PFSK-1 (cell line): ENCODE measurements at regions not wholly inside any gene's neighbourhood (a gene's known extent, or its start where the extent isn't known, plus 50 kb on each side); places are given as distances from the start of the nearest gene placed in this dataset.

Experiments used
- FOXP2 ChIP-seq: optimal IDR thresholded peaks from 2 replicates; pipeline ENCODE3; 2011; ENCODE audit warnings: borderline replicate concordance, control low read depth, inconsistent platforms; ENCODE audit not compliant: insufficient read depth; ENCODE audit errors: extremely low read length, extremely low read depth
- POLR2AphosphoS5 ChIP-seq: IDR thresholded peaks from 2 replicates; pipeline ENCODE4 v1.6.1; 2012; ENCODE audit warnings: low read depth, mild to moderate bottlenecking, control low read depth, low read length, moderate library complexity
- SIN3A ChIP-seq: IDR thresholded peaks from 2 replicates; pipeline ENCODE4 v1.6.1; 2012; ENCODE audit warnings: mild to moderate bottlenecking, low read length, moderate library complexity, borderline replicate concordance; ENCODE audit not compliant: insufficient read depth
- TAF1 ChIP-seq: IDR thresholded peaks from 2 replicates; pipeline ENCODE4 v1.6.1; 2012; ENCODE audit warnings: low read length, control low read depth, borderline replicate concordance; ENCODE audit not compliant: insufficient read depth
- TF ChIP-seq, protein P1 (sequence below), 2 experiments: IDR thresholded peaks; 2 replicates each; pipeline versions ENCODE4 v1.6.1 to v1.8.0; 2011 to 2012; ENCODE audit warnings: low read depth in 2 of 2, low read length in 2 of 2, control low read depth in 1 of 2, inconsistent platforms in 1 of 2, mild to moderate bottlenecking in 1 of 2, moderate library complexity in 1 of 2; ENCODE audit not compliant: insufficient read depth in 1 of 2

DNA sequence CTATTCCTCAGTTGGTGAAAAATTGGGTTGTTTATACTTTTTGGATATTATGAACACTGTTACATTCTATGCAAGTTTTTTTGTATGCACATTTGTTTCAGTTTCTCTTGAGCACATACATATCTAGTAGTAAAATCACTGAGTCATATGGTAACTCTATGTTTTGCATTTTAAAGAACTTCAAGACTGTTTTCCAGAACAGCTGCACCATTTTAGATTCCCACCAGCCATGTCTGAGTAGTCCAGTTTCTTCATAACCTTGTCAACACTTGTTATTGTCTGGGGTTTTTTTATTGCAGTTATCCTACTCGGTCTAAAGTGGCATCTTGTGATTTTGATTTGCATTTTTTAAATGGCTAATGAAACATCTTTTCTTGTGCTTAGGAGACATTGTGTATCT is 100.3 kb upstream of the OTOS start:
- no peak for TF ChIP-seq FOXP2
- TF ChIP-seq SIN3A, result no peak
- TF ChIP-seq, protein P1, sequence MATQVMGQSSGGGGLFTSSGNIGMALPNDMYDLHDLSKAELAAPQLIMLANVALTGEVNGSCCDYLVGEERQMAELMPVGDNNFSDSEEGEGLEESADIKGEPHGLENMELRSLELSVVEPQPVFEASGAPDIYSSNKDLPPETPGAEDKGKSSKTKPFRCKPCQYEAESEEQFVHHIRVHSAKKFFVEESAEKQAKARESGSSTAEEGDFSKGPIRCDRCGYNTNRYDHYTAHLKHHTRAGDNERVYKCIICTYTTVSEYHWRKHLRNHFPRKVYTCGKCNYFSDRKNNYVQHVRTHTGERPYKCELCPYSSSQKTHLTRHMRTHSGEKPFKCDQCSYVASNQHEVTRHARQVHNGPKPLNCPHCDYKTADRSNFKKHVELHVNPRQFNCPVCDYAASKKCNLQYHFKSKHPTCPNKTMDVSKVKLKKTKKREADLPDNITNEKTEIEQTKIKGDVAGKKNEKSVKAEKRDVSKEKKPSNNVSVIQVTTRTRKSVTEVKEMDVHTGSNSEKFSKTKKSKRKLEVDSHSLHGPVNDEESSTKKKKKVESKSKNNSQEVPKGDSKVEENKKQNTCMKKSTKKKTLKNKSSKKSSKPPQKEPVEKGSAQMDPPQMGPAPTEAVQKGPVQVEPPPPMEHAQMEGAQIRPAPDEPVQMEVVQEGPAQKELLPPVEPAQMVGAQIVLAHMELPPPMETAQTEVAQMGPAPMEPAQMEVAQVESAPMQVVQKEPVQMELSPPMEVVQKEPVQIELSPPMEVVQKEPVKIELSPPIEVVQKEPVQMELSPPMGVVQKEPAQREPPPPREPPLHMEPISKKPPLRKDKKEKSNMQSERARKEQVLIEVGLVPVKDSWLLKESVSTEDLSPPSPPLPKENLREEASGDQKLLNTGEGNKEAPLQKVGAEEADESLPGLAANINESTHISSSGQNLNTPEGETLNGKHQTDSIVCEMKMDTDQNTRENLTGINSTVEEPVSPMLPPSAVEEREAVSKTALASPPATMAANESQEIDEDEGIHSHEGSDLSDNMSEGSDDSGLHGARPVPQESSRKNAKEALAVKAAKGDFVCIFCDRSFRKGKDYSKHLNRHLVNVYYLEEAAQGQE (IDR thresholded peaks at IDR 0.05; ENCODE audit: insufficient read depth in 1 of 2, low read depth in 2 of 2, low read length in 2 of 2), result no peak
- no peak for TF ChIP-seq TAF1
- TF ChIP-seq POLR2AphosphoS5, result no peak

DNA sequence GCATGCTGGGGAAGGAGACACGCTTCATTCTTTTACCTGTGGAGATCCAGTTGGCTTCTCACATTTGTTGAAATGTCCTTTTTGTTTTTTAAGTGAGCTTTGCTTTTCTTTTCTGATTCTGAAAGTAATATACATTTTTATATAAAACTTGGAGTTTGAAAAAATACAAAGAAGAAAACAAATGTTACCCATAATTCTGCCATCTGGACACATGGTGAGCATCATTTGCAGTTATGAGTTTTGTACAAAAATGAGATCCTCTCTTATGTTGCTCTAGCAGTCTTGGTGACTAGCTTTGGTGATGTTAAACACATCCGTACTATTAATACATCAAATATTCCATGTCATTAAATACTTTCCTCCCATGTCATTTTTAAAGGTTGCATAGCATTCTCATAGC is 101.1 kb upstream of the OTOS start:
- TF ChIP-seq SIN3A (no peak), TAF1 (no peak), POLR2AphosphoS5 (no peak), FOXP2 (no peak)
- TF ChIP-seq, protein P1 (IDR thresholded peaks at IDR 0.05; ENCODE audit: insufficient read depth in 1 of 2, low read depth in 2 of 2, low read length in 2 of 2), result no peak

DNA sequence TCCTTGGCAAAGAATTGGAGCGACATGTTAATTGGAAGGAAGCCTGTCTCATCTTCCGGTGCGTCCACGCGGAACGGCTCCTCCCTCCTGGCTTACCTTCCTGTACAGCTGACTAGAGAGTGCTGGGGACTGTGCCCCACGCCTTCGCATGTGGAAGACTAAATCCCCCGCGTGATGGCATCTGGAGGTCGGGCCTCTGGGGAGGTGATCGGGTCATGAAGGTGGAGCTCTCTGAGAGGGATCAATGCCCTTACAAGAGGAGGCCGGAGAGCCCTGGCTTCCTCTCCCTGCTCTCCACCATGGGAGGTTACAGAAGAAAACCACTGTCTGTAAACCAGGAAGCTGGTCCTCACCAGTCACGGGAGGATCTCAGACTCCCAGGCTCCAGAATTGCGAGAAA is 104.1 kb upstream of the OTOS start:
- TF ChIP-seq TAF1 (no peak), FOXP2 (no peak), POLR2AphosphoS5 (no peak), SIN3A (no peak)
- TF ChIP-seq, protein P1 (IDR thresholded peaks at IDR 0.05; ENCODE audit: insufficient read depth in 1 of 2, low read depth in 2 of 2, low read length in 2 of 2), result no peak

DNA sequence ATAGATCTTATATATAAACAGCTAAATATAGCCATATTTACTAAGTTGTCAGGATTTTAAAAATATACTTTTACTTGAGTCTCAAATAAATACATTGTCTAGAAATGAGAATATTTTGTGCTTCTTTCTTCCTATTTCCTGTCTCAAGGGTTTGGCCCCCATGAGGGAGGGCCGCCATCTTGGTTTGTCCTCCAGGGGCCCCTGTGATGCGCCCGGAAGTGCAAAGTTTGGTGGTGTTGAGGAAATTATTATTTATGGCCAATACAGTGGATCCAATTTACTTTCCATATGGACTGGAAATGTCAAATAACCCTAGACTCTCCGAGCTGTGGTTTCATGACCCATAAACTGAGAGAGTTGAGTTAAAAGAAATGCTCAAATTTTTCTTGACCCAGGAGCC is 104.7 kb upstream of the OTOS start:
- TF ChIP-seq, protein P1 (IDR thresholded peaks at IDR 0.05; ENCODE audit: insufficient read depth in 1 of 2, low read depth in 2 of 2, low read length in 2 of 2), result no peak
- TF ChIP-seq FOXP2 (no peak), TAF1 (no peak), POLR2AphosphoS5 (no peak), SIN3A (no peak)

DNA sequence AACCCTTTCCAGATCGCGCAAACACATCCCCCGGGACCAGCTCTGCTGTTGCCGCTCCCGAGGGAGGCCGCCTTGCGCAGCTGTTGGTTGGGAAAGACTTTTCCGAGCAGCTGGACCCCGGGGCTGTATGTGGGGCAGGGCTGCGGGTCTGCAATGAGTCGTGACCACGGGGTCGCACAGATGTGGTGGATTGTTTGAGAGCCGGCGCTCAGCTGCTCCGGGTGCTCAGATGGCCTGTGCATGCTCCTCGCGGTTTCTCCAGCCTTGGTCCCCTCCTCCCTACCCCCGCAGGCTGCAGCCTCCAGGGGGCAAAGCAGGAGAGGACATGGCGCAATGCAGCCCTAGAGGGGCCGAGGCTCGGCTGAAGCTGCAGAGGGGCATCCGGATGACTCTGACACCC is 105.2 kb upstream of the OTOS start:
- TF ChIP-seq, protein P1 (IDR thresholded peaks at IDR 0.05; ENCODE audit: insufficient read depth in 1 of 2, low read depth in 2 of 2, low read length in 2 of 2), result no peak
- TF ChIP-seq POLR2AphosphoS5 (no peak), SIN3A (no peak), FOXP2 (no peak), TAF1 (no peak)
